ENCODE measurements at regions not wholly inside any gene's neighbourhood (a gene's known extent, or its start where the extent isn't known, plus 50 kb on each side); places are given as distances from the start of the nearest gene placed in this dataset.

- TF ChIP-seq, protein P1, sequence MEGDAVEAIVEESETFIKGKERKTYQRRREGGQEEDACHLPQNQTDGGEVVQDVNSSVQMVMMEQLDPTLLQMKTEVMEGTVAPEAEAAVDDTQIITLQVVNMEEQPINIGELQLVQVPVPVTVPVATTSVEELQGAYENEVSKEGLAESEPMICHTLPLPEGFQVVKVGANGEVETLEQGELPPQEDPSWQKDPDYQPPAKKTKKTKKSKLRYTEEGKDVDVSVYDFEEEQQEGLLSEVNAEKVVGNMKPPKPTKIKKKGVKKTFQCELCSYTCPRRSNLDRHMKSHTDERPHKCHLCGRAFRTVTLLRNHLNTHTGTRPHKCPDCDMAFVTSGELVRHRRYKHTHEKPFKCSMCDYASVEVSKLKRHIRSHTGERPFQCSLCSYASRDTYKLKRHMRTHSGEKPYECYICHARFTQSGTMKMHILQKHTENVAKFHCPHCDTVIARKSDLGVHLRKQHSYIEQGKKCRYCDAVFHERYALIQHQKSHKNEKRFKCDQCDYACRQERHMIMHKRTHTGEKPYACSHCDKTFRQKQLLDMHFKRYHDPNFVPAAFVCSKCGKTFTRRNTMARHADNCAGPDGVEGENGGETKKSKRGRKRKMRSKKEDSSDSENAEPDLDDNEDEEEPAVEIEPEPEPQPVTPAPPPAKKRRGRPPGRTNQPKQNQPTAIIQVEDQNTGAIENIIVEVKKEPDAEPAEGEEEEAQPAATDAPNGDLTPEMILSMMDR (IDR thresholded peaks at IDR 0.05) = no peak
- no peak for TF ChIP-seq POLR2A (IDR thresholded peaks at IDR 0.05)
- Histone ChIP-seq H3K9me3 (no peaks in the 10 kb centered on the region), H3K27ac (no peak overlapping the region), H3K36me3 (no peaks in the 10 kb centered on the region), H3K27me3 (no peaks in the 10 kb centered on the region), H3K4me3 (no peak overlapping the region), H3K4me1 (no peaks in the 10 kb centered on the region)
- intact Hi-C loops (cut with DNase I) = no loop called here
- DNase-seq = no peak
- WGBS, 2 donors = 29 to 31% methylated on average over 2 of the region's 2 CpGs
Observed at GRCh38 chr1:79373481-79374125, 367.1 kb upstream of the ADGRL4 start.

DNA sequence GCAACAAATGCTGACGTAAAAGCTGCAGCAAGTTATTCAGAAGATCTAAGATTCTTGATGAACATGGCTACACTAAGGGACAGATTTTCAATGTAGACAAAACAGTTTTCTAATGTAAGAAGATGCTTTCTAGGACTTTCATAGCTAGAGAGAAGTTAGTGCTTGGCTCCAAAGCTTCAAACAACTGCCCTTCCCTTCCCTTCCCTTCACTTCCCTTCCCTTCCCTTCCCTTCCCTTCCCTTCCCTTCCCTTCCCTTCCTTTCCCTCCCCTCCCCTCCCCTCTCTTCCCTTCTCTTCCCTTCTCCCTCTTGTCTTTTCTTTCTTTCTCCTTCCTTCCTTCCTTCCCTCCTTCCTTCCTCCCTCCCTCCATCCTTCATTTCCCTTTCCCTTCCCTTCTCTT lies 365.3 kb upstream of the ADGRL4 start:
- DNase-seq = no peak
- Histone ChIP-seq H3K36me3 (no peaks in the 10 kb centered on the region), H3K9me3 (no peaks in the 10 kb centered on the region), H3K4me1 (no peaks in the 10 kb centered on the region), H3K27ac (no peak overlapping the region), H3K27me3 (no peaks in the 10 kb centered on the region), H3K4me3 (no peak overlapping the region)
- TF ChIP-seq POLR2A (IDR thresholded peaks at IDR 0.05) = no peak
- TF ChIP-seq, protein P1 (IDR thresholded peaks at IDR 0.05) = no peak
- intact Hi-C loops (cut with DNase I) = no loop called here
- WGBS, 2 donors = 88 to 91% methylated on average over 1 of the region's 1 CpG

GRCh38 chr1:79369091-79369490 lies 362.6 kb upstream of the ADGRL4 start:
- TF ChIP-seq POLR2A (IDR thresholded peaks at IDR 0.05) = no peak
- TF ChIP-seq, protein P1 (IDR thresholded peaks at IDR 0.05) = no peak
- WGBS, 2 donors = 67% methylated on average over 3 of the region's 3 CpGs

DNA sequence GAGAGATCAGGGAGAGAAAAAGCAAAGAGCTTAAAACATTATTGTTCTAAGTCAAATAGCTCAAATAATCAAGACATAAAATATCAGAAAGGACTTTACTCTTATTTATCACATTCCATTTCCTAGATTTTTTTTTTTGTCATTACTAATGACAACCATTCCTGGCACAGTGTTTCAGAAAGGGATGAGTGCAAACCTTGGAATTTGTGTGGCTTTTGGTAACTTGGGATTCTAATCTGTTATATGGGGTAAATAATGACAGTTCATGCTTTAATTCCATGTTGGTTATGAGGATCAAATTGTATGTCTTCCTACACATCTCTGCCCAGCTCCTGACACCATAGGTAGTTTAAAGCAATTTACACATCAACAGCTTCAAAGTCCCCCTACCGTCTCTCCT lies 358.4 kb upstream of the ADGRL4 start:
- Histone ChIP-seq H3K4me1 (no peaks in the 10 kb centered on the region), H3K9me3 (peaks cover 0 to 4% (median 0%) of the 10 kb centered on the region in 3 donors), H3K27me3 (no peaks in the 10 kb centered on the region), H3K4me3 (no peak overlapping the region), H3K27ac (no peak overlapping the region), H3K36me3 (no peaks in the 10 kb centered on the region)
- TF ChIP-seq POLR2A (IDR thresholded peaks at IDR 0.05) = no peak
- TF ChIP-seq, protein P1 (IDR thresholded peaks at IDR 0.05) = no peak
- intact Hi-C loops (cut with DNase I) = no loop called here
- DNase-seq = no peak
- 68 to 75% methylated on average over 1 of the region's 1 CpG for WGBS, 2 donors

More at GRCh38 chr1:79369091-79369490, 362.6 kb upstream of the ADGRL4 start:
- DNase-seq = no peak
- Histone ChIP-seq H3K36me3 (no peaks in the 10 kb centered on the region), H3K4me3 (no peak overlapping the region), H3K27ac (no peak overlapping the region), H3K27me3 (no peaks in the 10 kb centered on the region), H3K9me3 (no peaks in the 10 kb centered on the region), H3K4me1 (no peaks in the 10 kb centered on the region)
- intact Hi-C loops (cut with DNase I) = no loop called here

DNA sequence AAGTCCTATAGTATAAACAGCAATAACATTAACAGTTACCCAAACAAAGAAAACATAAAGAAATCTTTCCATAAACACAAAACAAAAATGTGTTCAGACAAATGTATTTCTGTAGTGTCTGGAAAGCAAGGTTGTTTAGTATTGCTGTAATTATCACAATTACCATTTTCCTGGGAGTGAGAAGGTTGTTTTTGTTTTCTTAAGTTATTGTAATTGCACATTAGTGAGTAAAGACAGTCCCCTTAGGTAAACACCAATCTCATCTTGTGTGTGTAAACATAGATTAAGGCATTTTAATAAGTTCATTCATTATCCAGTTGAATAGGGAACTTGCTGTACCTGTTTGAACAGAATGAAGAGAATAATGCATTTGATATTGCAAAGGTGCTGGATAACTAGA lies 356.9 kb upstream of the ADGRL4 start:
- H3K27ac ChIP-seq = no peak overlapping the region
- no peak for TF ChIP-seq POLR2A (IDR thresholded peaks at IDR 0.05)
- TF ChIP-seq, protein P1 (IDR thresholded peaks at IDR 0.05) = no peak
- H3K9me3 ChIP-seq = peaks cover 0 to 4% (median 0%) of the 10 kb centered on the region in 3 donors
- intact Hi-C loops (cut with DNase I) = no loop called here
- no peaks in the 10 kb centered on the region for H3K27me3 ChIP-seq
- H3K36me3 ChIP-seq = no peaks in the 10 kb centered on the region
- no peaks in the 10 kb centered on the region for H3K4me1 ChIP-seq
- no peak for DNase-seq
- H3K4me3 ChIP-seq = no peak overlapping the region
